IMR-90 (cell line): ENCODE measurements at regions not wholly inside any gene's neighbourhood (a gene's known extent, or its start where the extent isn't known, plus 50 kb on each side); places are given as distances from the start of the nearest gene placed in this dataset.

ENCODE experiments used
- CEBPB ChIP-seq: IDR thresholded peaks from 2 replicates; pipeline ENCODE4 v1.6.1; 2012; ENCODE audit warnings: low read depth, low read length, improper control_type of control experiment
- CTCF ChIP-seq: conservative IDR thresholded peaks from 2 replicates; pipeline ENCODE4 v1.5.1; 2012; ENCODE audit warnings: mild to moderate bottlenecking, low read depth, low read length, improper control_type of control experiment
- MAFK ChIP-seq: IDR thresholded peaks from 2 replicates; pipeline ENCODE4 v1.6.1; 2012; ENCODE audit warnings: low read depth, low read length, improper control_type of control experiment
- POLR2A ChIP-seq: IDR thresholded peaks from 2 replicates; pipeline ENCODE4 v1.6.1; 2012; ENCODE audit warnings: mild to moderate bottlenecking, low read depth, low read length
- RCOR1 ChIP-seq: IDR thresholded peaks from 2 replicates; pipeline ENCODE4 v1.6.1; 2012; ENCODE audit warnings: mild to moderate bottlenecking, low read length, improper control_type of control experiment; ENCODE audit not compliant: insufficient replicate concordance
- SMC3 ChIP-seq: fragments of 150-350 bp; IDR thresholded peaks from 2 replicates; pipeline ENCODE4 v1.6.1; 2016; ENCODE audit warnings: low read depth, mild to moderate bottlenecking, antibody characterized with exemption, low read length, moderate library complexity

- TF ChIP-seq CTCF (no peak), MAFK (no peak), SMC3 (no peak), POLR2A (no peak), CEBPB (no peak), RCOR1 (no peak)
Measured at GRCh38 chrX:150185766-150186165, 177.4 kb upstream of the MAMLD1 start.
